CD14-positive monocyte (primary cell): ENCODE measurements at regions not wholly inside any gene's neighbourhood (a gene's known extent, or its start where the extent isn't known, plus 50 kb on each side); places are given as distances from the start of the nearest gene placed in this dataset.
A peak's percentile ranks its signal among the peaks of the same experiment; 100 is the strongest.

Experiments
- DNase-seq, 3 donors: peaks; one replicate each; pipeline ENCODE4 v3.0.0-alpha.2; 2011 to 2022
- H2AFZ ChIP-seq: 2 replicates; pipeline ENCODE4 v1.6.0; 2012; ENCODE audit warnings: mild to moderate bottlenecking, low read depth, low read length, inconsistent platforms; ENCODE audit not compliant: insufficient read depth, poor library complexity, severe bottlenecking
- H3K27ac ChIP-seq, 2 donors: 1 replicate in 1 of 2; 2 replicates in 1 of 2; pipeline ENCODE4 v1.5.1; 2012 to 2013; ENCODE audit warnings: low read length in 2 of 2, control low read depth in 1 of 2, inconsistent platforms in 1 of 2, low read depth in 1 of 2, mild to moderate bottlenecking in 1 of 2
- H3K27me3 ChIP-seq, 2 donors: one replicate each; pipeline versions ENCODE4 v1.6.0 to v1.6.1; 2011 to 2013; ENCODE audit warnings: low read length in 2 of 2; ENCODE audit not compliant: control insufficient read depth in 2 of 2, insufficient read depth in 2 of 2
- H3K36me3 ChIP-seq, 2 donors: replicated peaks in 1 of 2; 1 replicate in 1 of 2; 2 replicates in 1 of 2; pipeline versions ENCODE4 v1.5.1 to v1.6.1; 2012 to 2013; ENCODE audit warnings: low read length in 2 of 2, control low read depth in 1 of 2, inconsistent platforms in 1 of 2, mild to moderate bottlenecking in 1 of 2; ENCODE audit not compliant: insufficient read depth in 2 of 2, control insufficient read depth in 1 of 2
- H3K4me1 ChIP-seq, 2 donors: 1 replicate in 1 of 2; 2 replicates in 1 of 2; pipeline versions ENCODE4 v1.5.1 to v1.6.1; 2012 to 2013; ENCODE audit warnings: low read length in 2 of 2, control low read depth in 1 of 2, inconsistent platforms in 1 of 2, mild to moderate bottlenecking in 1 of 2, moderate library complexity in 1 of 2; ENCODE audit not compliant: insufficient read depth in 2 of 2, control insufficient read depth in 1 of 2
- H3K4me2 ChIP-seq: replicated peaks from 2 replicates; pipeline ENCODE3; 2012; ENCODE audit warnings: low read length, moderate library complexity, mild to moderate bottlenecking; ENCODE audit not compliant: poor library complexity, severe bottlenecking; ENCODE audit errors: extremely low read depth
- H3K4me3 ChIP-seq, 3 experiments: fragments of 200-600 bp in 1 of 3; sonication (generic) in 1 of 3; replicated peaks in 1 of 3; 1 replicate in 2 of 3; 2 replicates in 1 of 3; pipeline ENCODE4 v1.5.1; 2011 to 2013; ENCODE audit warnings: low read length in 3 of 3, mild to moderate bottlenecking in 3 of 3, control low read depth in 2 of 3, low read depth in 2 of 3, inconsistent platforms in 1 of 3, moderate library complexity in 1 of 3
- H3K79me2 ChIP-seq: 2 replicates; pipeline ENCODE4 v1.6.0; 2012; ENCODE audit warnings: mild to moderate bottlenecking, control low read depth, inconsistent platforms, low read length, moderate library complexity; ENCODE audit not compliant: insufficient read depth
- H3K9ac ChIP-seq: 2 replicates; pipeline ENCODE4 v1.6.0; 2017; ENCODE audit warnings: low read length, mild to moderate bottlenecking; ENCODE audit not compliant: insufficient read depth, poor library complexity, severe bottlenecking
- H3K9me3 ChIP-seq, 2 donors: replicated peaks in 1 of 2; 1 replicate in 1 of 2; 2 replicates in 1 of 2; pipeline versions ENCODE4 v1.5.1 to v1.6.1; 2012 to 2013; ENCODE audit warnings: low read length in 2 of 2, control low read depth in 1 of 2; ENCODE audit not compliant: control insufficient read depth in 1 of 2, insufficient read depth in 1 of 2
- H4K20me1 ChIP-seq: 2 replicates; pipeline ENCODE4 v1.6.0; 2012; ENCODE audit warnings: mild to moderate bottlenecking, low read length, control low read depth, moderate library complexity; ENCODE audit not compliant: insufficient read depth
- H3K27ac Mint-ChIP-seq, 7 donors: one replicate each; pipeline ENCODE4 v1.8.0; 2020; ENCODE audit warnings: mild to moderate bottlenecking in 7 of 7, mixed read lengths in 7 of 7, moderate library complexity in 6 of 7, inconsistent platforms in 2 of 7
- H3K27me3 Mint-ChIP-seq, 3 donors: one replicate each; pipeline ENCODE4 v1.8.0; 2021 to 2022; ENCODE audit warnings: low read depth in 3 of 3, mild to moderate bottlenecking in 3 of 3, mixed read lengths in 3 of 3, moderate library complexity in 3 of 3, inconsistent platforms in 1 of 3
- H3K36me3 Mint-ChIP-seq, 2 donors: one replicate each; pipeline ENCODE4 v1.8.0; 2020; ENCODE audit warnings: mixed read lengths in 2 of 2, inconsistent platforms in 1 of 2, mild to moderate bottlenecking in 1 of 2
- H3K4me1 Mint-ChIP-seq: one replicate; pipeline ENCODE4 v1.8.0; 2020; ENCODE audit warnings: mild to moderate bottlenecking, mixed read lengths
- H3K4me3 Mint-ChIP-seq, 2 donors: one replicate each; pipeline ENCODE4 v1.8.0; 2020; ENCODE audit warnings: mild to moderate bottlenecking in 2 of 2, mixed read lengths in 2 of 2, moderate library complexity in 1 of 2
- H3K9me3 Mint-ChIP-seq, 7 donors: one replicate each; pipeline ENCODE4 v1.8.0; 2020 to 2022; ENCODE audit warnings: mixed read lengths in 7 of 7, mild to moderate bottlenecking in 6 of 7, moderate library complexity in 6 of 7, inconsistent platforms in 2 of 7
- CTCF ChIP-seq: fragments of 200-600 bp; IDR thresholded peaks from one replicate; pipeline ENCODE4 v1.8.0; 2022; ENCODE audit warnings: antibody characterized with exemption, mild to moderate bottlenecking
- WGBS: methylation state at CpG from one replicate; pipeline ENCODE4 v1.1.5; 2013; ENCODE audit warnings: missing lambda C conversion rate; ENCODE audit not compliant: insufficient coverage; 5-methylcytosine and 5-hydroxymethylcytosine counted together
- intact Hi-C, 2 donors: fragments of 100-400 bp; cut with micrococcal nuclease; formaldehyde crosslinking; loops; one replicate each; pipeline versions ENCODE4 v1.15.0 to v1.15.1; 2023

GRCh38 chr9:35547889-35548418 lies 57.1 kb upstream of the TESK1 start:
- H3K27me3 Mint-ChIP-seq, result no peaks in the 10 kb centered on the region
- H3K36me3 Mint-ChIP-seq, result peaks cover 49 to 55% of the 10 kb centered on the region in 2 donors
- no peak overlapping the region for H3K4me3 Mint-ChIP-seq
- H3K9ac ChIP-seq, result no peak overlapping the region
- no peak overlapping the region for H3K4me2 ChIP-seq
- peak overlapping the region in 2 of 7 donors; percentile 25 to 45 for H3K27ac Mint-ChIP-seq
- H3K36me3 ChIP-seq, result peaks cover 24 to 47% of the 10 kb centered on the region in 2 donors
- no peak for TF ChIP-seq CTCF
- peaks cover 40% of the 10 kb centered on the region for H4K20me1 ChIP-seq
- DNase-seq, result no peak
- peaks cover 2 to 4% of the 10 kb centered on the region in 2 donors for H3K4me1 ChIP-seq
- no peak overlapping the region for H2AFZ ChIP-seq
- H3K4me3 ChIP-seq, result no peak overlapping the region
- H3K9me3 ChIP-seq, result no peaks in the 10 kb centered on the region
- peaks cover 11% of the 10 kb centered on the region for H3K4me1 Mint-ChIP-seq
- no peaks in the 10 kb centered on the region for H3K27me3 ChIP-seq
- intact Hi-C loops, result no loop called here
- WGBS, result 99% methylated on average over 13 of the region's 16 CpGs
- peaks cover 70% of the 10 kb centered on the region for H3K79me2 ChIP-seq
- H3K27ac ChIP-seq, result peak overlapping the region in 1 of 2 donors; percentile 20
- no peaks in the 10 kb centered on the region for H3K9me3 Mint-ChIP-seq

GRCh38 chr9:35548571-35548970 lies 56.5 kb upstream of the TESK1 start:
- no peaks in the 10 kb centered on the region for H3K9me3 Mint-ChIP-seq
- no peaks in the 10 kb centered on the region for H3K27me3 Mint-ChIP-seq
- intact Hi-C loops, result no loop called here

More at GRCh38 chr9:35548571-35548970, 56.5 kb upstream of the TESK1 start:
- Mint-ChIP-seq H3K4me1 (peaks cover 11% of the 10 kb centered on the region), H3K27ac (peak overlapping the region in 3 of 7 donors; percentile 51 to 70 (median 54)), H3K4me3 (no peak overlapping the region), H3K36me3 (peaks cover 49 to 55% of the 10 kb centered on the region in 2 donors)
- Histone ChIP-seq H3K4me2 (no peak overlapping the region), H3K4me3 (no peak overlapping the region), H4K20me1 (peaks cover 36% of the 10 kb centered on the region), H3K9me3 (no peaks in the 10 kb centered on the region), H2AFZ (no peak overlapping the region), H3K27me3 (no peaks in the 10 kb centered on the region), H3K4me1 (peaks cover 8 to 10% of the 10 kb centered on the region in 2 donors), H3K27ac (peak overlapping the region in 1 of 2 donors; percentile 20), H3K36me3 (peaks cover 24 to 47% of the 10 kb centered on the region in 2 donors), H3K79me2 (peaks cover 65% of the 10 kb centered on the region), H3K9ac (no peak overlapping the region)
- no peak for DNase-seq
- WGBS, result no CpG with 5 or more reads among the region's 1 CpG
- no peak for TF ChIP-seq CTCF
